Stimulated activated CD4-positive, alpha-beta T cell treated with anti-CD3 and anti-CD28 coated beads, TNF-alpha, amount 100 ng/mL, for 4 hours (primary cell): ENCODE measurements at regions not wholly inside any gene's neighbourhood (a gene's known extent, or its start where the extent isn't known, plus 50 kb on each side); places are given as distances from the start of the nearest gene placed in this dataset.
"Not testable (repeated sequence)": the region's sequence is repeated elsewhere in the genome, so short reads cannot be mapped to it uniquely, and the experiment has no call there.

Source experiments
- DNase-seq, 3 experiments: peaks; one replicate each; pipeline ENCODE4 v3.0.0-alpha.2; 2020; ENCODE audit warnings: low read depth in 3 of 3

- not testable (repeated sequence) for DNase-seq
Measured at GRCh38 chr10:8684916-8685315, 630.4 kb downstream of the GATA3 start.

GRCh38 chr10:8688881-8689280 lies 634.4 kb downstream of the GATA3 start:
- no peak for DNase-seq

GRCh38 chr10:8691498-8692017 lies 637.1 kb downstream of the GATA3 start:
- no peak for DNase-seq

DNA sequence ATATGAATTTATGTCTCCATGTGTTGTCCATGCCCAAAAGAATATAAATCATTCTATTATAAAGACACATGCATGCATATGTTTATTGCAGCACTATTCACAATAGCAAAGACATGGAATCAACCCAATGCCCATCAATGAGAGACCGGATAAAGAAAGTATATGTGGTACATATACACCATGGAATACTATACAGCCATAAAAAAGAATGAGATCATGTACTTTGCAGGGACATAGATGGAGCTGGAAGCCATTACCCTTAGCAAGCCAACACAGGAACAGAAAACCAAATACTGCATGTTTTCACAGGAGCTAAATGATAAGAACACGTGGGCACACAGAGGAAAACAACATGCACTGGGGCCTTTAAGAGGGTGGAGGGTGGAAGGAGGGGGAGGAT lies 639.1 kb downstream of the GATA3 start:
- not testable (repeated sequence) for DNase-seq

GRCh38 chr10:8696746-8697145 lies 642.3 kb downstream of the GATA3 start:
- no peak for DNase-seq

- no peak for DNase-seq
Measured at GRCh38 chr10:8700689-8701088, 646.2 kb downstream of the GATA3 start.

GRCh38 chr10:8702181-8702580 lies 647.7 kb downstream of the GATA3 start:
- DNase-seq, result no peak

GRCh38 chr10:8705415-8705814 lies 650.9 kb downstream of the GATA3 start:
- DNase-seq, result no peak

DNA sequence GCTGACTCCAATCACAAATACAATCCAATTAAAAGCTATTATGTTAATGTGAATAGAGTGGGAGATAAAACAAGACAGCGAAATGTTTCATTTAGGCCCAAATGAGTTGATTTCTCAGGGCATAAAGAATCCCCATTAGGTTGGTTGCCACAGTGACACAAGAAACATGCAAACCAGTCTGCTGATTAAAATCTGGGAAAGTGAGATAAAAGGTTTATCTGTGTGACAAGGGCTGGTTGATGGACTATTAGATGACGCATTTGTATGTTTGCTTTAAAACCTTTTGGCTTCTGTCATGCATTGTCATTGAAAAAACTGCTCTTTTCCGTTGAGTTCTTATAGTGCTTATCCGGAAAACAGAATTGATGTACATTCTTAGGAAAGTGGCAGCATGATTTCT lies 658.2 kb downstream of the GATA3 start:
- no peak for DNase-seq

GRCh38 chr10:8719971-8720370 lies 665.5 kb downstream of the GATA3 start:
- DNase-seq, result no peak

- no peak for DNase-seq
Measured at GRCh38 chr10:8721650-8722049, 667.2 kb downstream of the GATA3 start.

GRCh38 chr10:8722835-8723234 lies 668.3 kb downstream of the GATA3 start:
- no peak for DNase-seq

DNA sequence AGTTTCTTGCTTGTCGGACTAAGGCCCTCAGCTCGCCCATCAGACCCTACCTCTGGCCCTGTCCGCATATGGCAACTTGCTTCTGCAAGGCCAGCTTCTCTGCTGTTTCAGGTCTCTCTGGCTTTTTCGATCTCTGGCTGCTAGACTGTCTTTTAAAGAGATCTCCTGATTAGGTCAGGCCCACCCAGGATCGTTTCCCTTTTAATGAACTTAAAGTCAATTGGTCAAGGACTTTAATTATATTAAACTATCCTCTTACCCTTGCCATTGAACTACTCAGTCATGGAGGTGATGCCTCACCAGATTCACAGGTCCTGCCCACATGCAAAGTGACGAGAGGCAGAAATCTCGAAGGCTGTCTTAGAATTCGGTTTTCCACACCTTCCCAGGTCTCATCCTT lies 670.9 kb downstream of the GATA3 start:
- DNase-seq, result no peak

GRCh38 chr10:8726084-8726778 lies 671.7 kb downstream of the GATA3 start:
- DNase-seq, result no peak

GRCh38 chr10:8726779-8727084 lies 672.2 kb downstream of the GATA3 start:
- DNase-seq, result no peak

DNA sequence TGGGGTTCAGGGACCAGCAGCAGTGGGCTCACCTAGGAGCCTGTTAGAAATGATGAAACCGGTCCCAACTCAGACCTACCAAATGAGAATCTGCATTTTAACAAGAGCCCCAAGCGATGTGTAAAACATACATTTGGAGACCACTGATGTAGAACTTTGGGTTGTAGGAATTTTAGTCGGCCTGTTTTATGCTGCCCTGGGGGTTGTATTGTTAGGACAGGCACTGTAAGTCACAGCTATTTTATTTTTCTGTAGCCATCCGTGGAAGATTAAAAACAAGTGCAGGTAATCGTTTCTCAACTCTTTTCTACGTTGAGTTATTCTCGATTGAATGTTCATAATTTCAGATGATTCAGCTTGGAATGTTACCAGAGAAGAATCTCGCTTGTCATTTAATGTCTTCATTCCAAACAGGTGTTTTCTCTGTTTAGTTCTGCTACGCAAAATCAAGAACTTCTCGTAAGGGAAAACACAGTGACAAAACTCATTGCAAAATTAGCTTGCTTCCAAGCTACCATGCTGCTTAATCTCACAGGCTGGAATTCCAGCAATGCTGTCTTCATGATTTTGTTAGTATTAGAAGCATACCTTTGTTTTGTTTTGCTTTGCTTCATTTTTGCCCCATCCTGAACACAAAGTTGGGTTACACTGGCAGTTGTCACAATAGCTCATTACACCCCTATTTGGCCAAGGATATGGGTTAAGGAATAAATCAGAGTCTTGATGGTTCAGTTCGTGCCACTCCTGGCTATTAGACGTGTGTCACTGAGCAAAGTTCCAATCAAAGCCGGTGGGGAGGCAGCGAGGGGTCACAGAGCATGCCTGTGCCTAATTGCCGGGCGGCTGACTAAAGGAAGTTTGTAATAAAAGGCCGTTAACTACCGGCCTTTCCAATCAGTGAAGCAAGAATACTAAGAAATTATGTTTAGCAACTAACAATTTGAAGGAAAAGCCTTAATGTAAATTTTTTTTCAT lies 676.9 kb downstream of the GATA3 start:
- DNase-seq, result no peak

DNA sequence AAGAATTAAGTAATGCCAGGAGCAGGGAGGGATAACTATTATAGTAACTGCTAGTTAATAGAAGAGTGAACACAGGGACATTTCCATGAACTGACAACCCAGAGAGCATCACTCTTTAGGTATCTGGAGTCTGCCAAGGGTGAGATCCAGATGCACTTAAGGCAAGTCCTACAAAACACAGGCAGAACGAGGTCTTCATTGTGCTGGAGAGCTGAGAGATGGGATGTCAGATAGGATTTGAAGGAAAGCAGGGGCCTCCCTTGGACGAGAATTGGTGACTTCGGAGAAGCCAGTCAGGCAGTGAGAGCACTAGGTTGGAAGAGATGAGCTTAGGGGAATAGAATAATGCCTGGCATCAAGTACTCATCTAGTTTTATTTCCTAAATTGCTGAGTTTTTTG lies 684.5 kb downstream of the GATA3 start:
- DNase-seq, result no peak

- no peak for DNase-seq
Measured at GRCh38 chr10:8752146-8752843, 697.8 kb downstream of the GATA3 start.

DNA sequence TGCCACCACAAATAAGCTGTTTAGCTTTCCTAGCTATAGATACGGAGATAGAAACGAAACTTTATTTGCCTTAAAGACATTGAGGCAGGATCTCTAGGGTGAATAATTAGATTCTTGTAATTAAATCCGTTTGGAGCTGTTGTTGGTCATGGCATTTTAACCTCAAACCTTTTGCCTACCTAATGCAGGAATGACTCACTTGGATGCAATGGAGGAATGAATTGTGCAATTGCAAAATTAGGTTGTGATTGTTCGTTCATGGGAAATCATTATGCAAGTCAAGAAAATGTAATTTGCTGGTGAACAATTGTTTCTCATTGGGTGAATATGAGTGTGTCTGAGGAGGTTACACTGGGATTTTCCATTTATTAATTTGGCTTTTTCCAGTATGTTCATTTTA lies 703.5 kb downstream of the GATA3 start:
- DNase-seq, result no peak

GRCh38 chr10:8766899-8767298 lies 712.4 kb downstream of the GATA3 start:
- no peak for DNase-seq

DNA sequence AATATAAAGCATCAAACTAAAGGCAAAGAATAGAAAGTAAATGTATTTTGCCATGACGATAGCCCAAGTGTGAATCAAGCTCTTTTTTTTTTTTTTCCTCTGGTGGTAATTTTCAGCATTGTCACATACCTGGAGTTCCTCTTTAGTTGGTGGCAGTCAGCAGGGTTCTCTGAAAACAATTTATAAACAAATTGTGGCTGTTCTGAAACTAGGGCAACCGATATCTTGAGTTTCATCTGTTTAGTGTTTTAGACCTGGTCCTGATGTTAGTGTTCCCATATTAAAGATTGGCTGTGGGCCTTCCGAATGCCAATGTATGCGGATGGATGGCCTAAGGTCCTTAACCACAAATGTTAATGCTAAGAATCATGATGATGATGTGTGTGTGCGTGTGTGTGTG lies 713.1 kb downstream of the GATA3 start:
- DNase-seq, result no peak

DNA sequence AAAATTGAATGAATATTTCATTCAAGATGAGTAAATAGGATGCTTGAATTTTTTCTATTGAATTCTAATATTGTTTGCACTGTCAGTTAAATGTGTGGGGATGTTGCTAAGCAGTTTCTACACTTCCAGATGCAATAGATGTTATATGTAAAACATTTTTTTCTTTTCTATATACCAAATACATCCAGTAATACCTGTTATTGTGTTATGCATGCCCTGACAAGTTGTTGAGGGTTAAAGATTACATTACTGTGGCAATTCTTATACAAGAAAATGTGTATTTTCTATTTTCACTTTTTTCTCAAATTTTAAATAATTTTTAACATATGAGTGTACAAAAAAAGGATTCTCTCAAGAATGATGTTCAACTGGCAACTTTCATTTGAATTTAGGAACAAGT lies 713.9 kb downstream of the GATA3 start:
- DNase-seq, result no peak
